HG03457 (cell line): ENCODE measurements at regions not wholly inside any gene's neighbourhood (a gene's known extent, or its start where the extent isn't known, plus 50 kb on each side); places are given as distances from the start of the nearest gene placed in this dataset.

Source experiments
- ATAC-seq: cut with Tn5 transposase; IDR thresholded peaks from one replicate; pipeline ENCODE4 v1.9.1; 2021; ENCODE audit warnings: moderate number of reproducible peaks; ENCODE audit not compliant: unreplicated experiment

GRCh38 chr2:58913082-58913726 is 672.1 kb upstream of the FANCL start:
- ATAC-seq = no peak

GRCh38 chr2:58911877-58912276 is 670.8 kb upstream of the FANCL start:
- ATAC-seq = no peak

DNA sequence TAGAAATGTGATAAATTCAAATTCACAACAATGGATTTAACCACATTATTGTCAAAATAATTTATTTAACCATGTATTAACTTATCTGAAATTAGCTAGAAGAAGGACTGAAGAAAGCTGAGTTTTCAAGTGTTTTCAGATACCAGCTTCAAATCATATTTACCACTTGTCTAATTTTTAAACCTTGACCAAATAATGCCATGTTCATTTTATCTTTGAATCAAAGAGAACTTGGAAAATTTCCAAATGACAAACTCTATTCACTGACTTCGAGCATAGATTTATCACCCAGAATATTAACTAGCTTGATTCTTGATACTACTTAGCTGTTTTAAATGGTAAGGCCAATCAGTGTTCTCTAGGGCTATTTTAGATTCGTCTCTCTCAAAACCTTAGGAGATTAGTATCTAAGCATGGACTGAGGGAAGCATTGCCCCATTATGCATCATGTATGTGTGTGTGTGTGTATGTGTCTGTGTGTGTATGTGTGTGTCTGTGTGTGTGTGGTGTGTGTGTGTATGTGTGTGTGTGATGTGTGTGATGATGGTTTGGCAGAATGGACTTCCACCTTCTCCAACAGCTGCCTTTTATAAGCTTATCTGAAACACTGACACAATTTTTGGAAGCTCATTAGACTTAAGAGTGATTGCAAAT is 667.5 kb upstream of the FANCL start:
- no peak for ATAC-seq

DNA sequence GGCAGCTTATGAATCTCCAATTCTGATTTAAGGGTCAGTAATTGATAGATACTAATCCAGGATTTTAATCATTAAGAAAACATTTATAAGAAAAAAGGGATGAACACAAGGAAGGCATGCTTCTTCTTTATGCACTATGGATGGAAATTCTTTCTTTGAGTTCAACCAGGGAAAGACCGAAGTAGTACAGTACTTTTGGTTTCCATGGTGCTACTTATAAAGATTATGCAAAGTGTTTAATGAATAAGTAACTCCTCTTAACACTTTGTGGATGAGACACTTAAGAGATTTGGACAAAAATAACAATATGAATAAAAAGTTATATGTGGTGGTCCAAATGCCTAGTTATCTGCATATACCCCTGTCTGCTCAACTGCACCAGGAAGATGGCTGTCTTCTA is 666.5 kb upstream of the FANCL start:
- no peak for ATAC-seq

DNA sequence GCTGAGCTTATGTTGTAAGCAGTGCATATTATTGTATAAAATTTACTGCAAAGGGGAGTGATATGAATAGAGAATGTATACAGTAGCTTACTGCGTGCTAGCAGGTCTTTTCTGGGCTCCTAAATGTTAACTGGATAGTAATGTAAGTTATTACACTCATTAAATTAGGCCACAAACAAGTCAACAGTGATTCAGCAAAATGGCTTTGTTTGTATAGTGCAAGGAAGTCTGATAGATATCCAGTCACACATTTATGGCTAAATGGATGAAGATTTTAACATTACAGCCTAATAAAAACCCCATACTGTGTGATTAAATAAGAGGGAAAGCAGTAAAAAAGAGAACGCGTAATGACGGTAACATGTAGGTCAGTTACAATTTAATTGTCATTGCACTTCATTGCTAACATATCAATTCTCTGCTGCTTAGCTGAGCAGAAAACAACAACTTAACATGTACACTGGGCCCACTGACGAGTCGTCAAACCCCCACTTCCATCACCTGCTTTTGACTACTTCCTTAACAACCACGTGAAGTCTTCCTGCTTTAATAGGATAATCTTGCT is 665.0 kb upstream of the FANCL start:
- ATAC-seq = no peak

DNA sequence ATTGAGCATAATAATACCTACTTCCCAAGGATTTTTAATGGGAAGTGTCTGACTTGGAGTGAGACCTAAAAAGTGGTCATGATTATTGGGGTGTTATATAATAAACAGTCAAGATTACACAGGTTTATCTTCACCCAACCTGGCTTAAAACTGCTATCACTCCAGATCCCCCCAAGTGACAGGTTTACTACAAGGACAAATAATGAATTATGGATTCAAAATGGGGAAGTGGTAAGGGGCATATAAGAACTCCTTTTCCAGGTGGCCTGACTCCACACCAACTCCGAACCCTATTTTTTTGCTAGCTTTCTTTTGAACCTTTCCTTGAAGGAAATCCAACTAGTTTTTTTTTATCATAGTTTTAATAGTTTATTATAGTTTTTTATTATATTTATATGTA is 663.0 kb upstream of the FANCL start:
- ATAC-seq = no peak

- no peak for ATAC-seq
These were observed 662.3 kb upstream of the FANCL start for GRCh38 chr2:58903427-58903826.

- ATAC-seq = no peak
These were observed 659.3 kb upstream of the FANCL start for GRCh38 chr2:58900246-58901027.

GRCh38 chr2:58899692-58900091 is 658.6 kb upstream of the FANCL start:
- ATAC-seq = no peak

- no peak for ATAC-seq
These were observed 655.5 kb upstream of the FANCL start for GRCh38 chr2:58896638-58897037.

DNA sequence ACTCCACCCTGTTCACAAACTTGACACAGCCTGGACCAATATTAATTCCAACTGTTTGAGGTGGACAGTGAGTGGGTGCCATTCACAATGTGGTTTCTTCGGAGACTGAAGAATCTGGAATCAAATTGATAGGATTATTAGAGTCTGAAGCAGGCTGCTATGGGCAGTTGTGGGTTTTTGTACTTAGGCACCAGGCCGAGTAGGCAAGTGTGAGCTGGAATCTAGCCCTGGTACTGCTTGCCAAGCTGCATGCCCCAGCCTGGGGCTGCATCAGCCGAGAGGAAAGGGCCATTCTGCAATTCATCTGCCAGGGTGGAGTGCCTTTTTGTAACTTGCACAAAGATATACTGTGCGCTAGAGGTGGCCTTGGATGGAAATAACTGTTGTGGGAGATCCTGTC is 654.7 kb upstream of the FANCL start:
- no peak for ATAC-seq

DNA sequence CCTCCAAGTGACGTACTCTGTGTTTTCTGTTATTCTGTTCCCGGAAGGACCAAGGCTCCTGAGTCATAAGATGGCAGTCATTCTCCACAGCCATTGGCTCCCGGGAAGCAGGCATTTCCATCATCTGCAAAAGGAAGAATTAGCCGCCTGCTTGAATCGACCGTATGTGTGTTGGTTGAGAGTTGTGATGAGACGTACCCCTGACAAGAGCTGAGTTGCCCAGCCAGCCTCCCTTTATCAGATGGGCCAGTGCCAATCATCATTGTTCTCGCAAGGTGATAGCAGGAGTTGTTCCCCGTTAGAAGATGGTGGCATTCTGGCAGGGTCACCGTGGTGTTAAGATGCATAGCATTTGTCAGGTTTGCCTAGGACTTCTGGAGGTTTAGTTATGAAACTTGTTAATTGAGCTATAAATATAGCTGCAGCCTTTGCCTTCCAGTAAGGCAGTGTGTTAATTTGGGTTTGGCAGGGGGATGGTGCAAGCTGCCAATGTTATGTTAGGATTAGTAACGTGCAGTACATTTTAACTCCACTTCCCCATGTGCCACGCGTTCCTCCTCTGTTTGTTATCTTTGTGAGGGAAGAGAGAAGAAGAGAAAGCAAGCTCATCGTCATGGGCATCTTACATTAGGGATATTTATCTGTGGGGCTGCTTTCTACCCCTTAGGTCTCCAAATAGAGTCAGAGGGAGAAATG is 652.7 kb upstream of the FANCL start:
- ATAC-seq = no peak

DNA sequence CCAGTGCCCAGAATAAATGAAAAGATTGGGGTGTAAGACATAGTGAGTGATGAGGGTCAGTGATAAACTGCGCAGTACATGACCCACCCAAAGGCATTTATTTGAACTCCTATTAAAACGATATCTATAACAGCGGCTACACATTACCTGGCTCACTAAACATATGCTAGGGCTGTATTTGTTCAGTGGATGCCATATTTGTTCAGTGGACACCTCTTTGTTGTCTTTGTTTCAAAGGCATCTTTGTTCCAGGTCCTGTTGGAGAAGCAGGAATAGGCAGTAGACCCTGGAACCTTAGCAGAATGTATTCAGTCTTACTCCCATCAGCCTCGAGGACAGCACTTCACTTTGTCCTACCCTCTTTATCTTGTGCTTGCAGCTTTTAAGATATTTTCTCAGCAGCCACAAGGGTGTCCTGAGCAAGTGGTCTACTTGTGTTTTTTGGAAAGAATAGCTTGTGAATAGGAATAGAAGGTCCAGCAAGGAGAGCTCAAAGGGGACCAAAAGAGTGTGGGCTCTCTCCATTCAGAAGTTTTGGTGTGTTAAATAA is 650.8 kb upstream of the FANCL start:
- no peak for ATAC-seq

DNA sequence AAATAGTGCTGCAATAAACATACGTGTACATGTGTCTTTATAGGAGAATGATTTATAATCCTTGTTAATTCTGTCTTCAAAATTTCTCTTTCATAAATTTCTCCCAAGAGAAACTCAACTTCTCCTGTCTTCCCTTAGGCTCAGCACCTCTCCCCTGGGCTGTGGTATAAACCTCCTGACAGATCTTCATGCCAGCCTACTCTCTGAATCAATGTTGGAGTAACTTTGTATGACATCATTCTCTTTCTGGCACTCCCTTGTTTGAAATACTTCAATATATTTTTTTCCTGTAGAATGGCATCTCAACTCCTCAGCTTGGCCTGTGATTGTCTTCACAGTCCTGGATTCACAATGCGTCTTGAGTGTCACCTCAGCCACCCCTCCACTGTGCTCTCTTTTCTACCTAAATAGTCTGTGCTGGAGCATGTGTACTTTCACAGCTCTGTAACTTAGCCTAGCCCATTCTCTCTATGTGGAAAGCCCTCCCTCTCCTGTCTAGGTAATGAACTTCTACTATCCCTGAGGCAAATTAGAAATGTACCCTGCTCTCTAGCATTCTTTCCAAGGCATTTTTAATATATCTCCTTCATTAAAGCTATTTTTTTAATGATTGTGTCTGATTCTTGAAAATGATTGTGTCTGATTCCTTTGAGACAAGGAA is 649.9 kb upstream of the FANCL start:
- no peak for ATAC-seq

GRCh38 chr2:58886009-58886408 is 644.9 kb upstream of the FANCL start:
- no peak for ATAC-seq

GRCh38 chr2:58879834-58880233 is 638.7 kb upstream of the FANCL start:
- ATAC-seq = no peak

DNA sequence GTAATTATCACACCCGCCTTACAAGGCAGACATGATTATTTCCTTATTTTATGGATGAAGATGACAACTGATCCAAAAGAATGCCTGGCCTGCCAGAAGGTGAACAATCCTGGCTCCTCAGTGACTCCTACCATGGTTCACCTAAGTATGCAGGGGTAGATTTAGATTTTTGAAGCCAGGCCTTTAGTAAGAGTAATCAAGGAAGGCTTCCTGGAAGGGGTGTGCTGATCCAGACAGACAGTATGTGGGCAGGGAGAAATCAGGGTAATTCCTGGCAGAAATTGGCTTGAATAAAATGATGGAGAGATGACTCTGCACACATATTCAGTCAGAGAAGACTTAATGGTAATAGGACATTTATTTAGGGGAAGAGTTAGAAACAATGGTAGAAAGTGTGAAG is 637.7 kb upstream of the FANCL start:
- ATAC-seq = no peak

- ATAC-seq = no peak
These were observed 635.0 kb upstream of the FANCL start for GRCh38 chr2:58876126-58876525.

GRCh38 chr2:58875436-58875835 is 634.3 kb upstream of the FANCL start:
- no peak for ATAC-seq

GRCh38 chr2:58871469-58872142 is 630.5 kb upstream of the FANCL start:
- ATAC-seq = no peak
